ENCODE measurements at regions not wholly inside any gene's neighbourhood (a gene's known extent, or its start where the extent isn't known, plus 50 kb on each side); places are given as distances from the start of the nearest gene placed in this dataset.
"Not testable (repeated sequence)": the region's sequence is repeated elsewhere in the genome, so short reads cannot be mapped to it uniquely, and the experiment has no call there.

- TF ChIP-seq, protein P1, sequence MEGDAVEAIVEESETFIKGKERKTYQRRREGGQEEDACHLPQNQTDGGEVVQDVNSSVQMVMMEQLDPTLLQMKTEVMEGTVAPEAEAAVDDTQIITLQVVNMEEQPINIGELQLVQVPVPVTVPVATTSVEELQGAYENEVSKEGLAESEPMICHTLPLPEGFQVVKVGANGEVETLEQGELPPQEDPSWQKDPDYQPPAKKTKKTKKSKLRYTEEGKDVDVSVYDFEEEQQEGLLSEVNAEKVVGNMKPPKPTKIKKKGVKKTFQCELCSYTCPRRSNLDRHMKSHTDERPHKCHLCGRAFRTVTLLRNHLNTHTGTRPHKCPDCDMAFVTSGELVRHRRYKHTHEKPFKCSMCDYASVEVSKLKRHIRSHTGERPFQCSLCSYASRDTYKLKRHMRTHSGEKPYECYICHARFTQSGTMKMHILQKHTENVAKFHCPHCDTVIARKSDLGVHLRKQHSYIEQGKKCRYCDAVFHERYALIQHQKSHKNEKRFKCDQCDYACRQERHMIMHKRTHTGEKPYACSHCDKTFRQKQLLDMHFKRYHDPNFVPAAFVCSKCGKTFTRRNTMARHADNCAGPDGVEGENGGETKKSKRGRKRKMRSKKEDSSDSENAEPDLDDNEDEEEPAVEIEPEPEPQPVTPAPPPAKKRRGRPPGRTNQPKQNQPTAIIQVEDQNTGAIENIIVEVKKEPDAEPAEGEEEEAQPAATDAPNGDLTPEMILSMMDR (IDR thresholded peaks at IDR 0.05), result not testable (repeated sequence)
- not testable (repeated sequence) for TF ChIP-seq POLR2A (IDR thresholded peaks at IDR 0.05)
Observed at GRCh38 chr12:4138532-4138931, 135.0 kb upstream of the CCND2 start.

Measured in testis (tissue), 2 donors.